GM23338 (cell line): ENCODE measurements at regions not wholly inside any gene's neighbourhood (a gene's known extent, or its start where the extent isn't known, plus 50 kb on each side); places are given as distances from the start of the nearest gene placed in this dataset.

ENCODE experiments used
- ATAC-seq: fragments of 200-7000 bp; cut with Tn5 transposase; 3 replicates; pipeline ENCODE4 v1.9.1; 2020
- DNase-seq: peaks from one replicate; pipeline ENCODE4 v3.0.0-alpha.2; 2015; ENCODE audit warnings: low spot score
- H2AFZ ChIP-seq: fragments of 200-600 bp; sonication (generic); 2 replicates; pipeline ENCODE4 v1.8.0; 2016; ENCODE audit warnings: antibody characterized with exemption, mild to moderate bottlenecking, moderate library complexity
- H3F3A ChIP-seq: fragments of 200-600 bp; sonication (generic); replicated peaks from 2 replicates; pipeline ENCODE4 v1.8.0; 2017; ENCODE audit warnings: antibody characterized with exemption, mixed run types, low read depth
- H3K27ac ChIP-seq: fragments of 200-600 bp; sonication (generic); 2 replicates; pipeline ENCODE4 v1.6.1; 2016; ENCODE audit warnings: low read depth
- H3K27me3 ChIP-seq: fragments of 200-600 bp; sonication (generic); 2 replicates; pipeline ENCODE4 v1.8.0; 2016; ENCODE audit warnings: mild to moderate bottlenecking, mixed run types, moderate library complexity; ENCODE audit not compliant: insufficient read depth
- H3K36me3 ChIP-seq: fragments of 200-600 bp; sonication (generic); 2 replicates; pipeline ENCODE4 v1.8.0; 2016; ENCODE audit warnings: mild to moderate bottlenecking; ENCODE audit not compliant: insufficient read depth
- H3K4me1 ChIP-seq: fragments of 200-600 bp; sonication (generic); 2 replicates; pipeline ENCODE4 v1.8.0; 2016; ENCODE audit warnings: mild to moderate bottlenecking, moderate library complexity; ENCODE audit not compliant: insufficient read depth
- H3K4me2 ChIP-seq: fragments of 200-600 bp; sonication (generic); 2 replicates; pipeline ENCODE4 v1.7.1; 2017; ENCODE audit warnings: mixed run types
- H3K4me3 ChIP-seq: fragments of 200-600 bp; sonication (generic); 2 replicates; pipeline ENCODE4 v1.6.1; 2016; ENCODE audit warnings: mixed run types
- H3K79me2 ChIP-seq: fragments of 200-600 bp; sonication (generic); replicated peaks from 2 replicates; pipeline ENCODE4 v1.8.0; 2017; ENCODE audit warnings: mild to moderate bottlenecking; ENCODE audit not compliant: insufficient read depth
- H3K9me2 ChIP-seq: fragments of 200-600 bp; sonication (generic); 2 replicates; pipeline ENCODE4 v1.8.0; 2017; ENCODE audit not compliant: insufficient read depth
- H4K20me1 ChIP-seq: fragments of 200-600 bp; sonication (generic); replicated peaks from 2 replicates; pipeline ENCODE4 v1.8.0; 2017; ENCODE audit warnings: mild to moderate bottlenecking; ENCODE audit not compliant: insufficient read depth
- H3K27ac Mint-ChIP-seq: 2 replicates; pipeline ENCODE4 v1.8.0; 2020; ENCODE audit warnings: inconsistent platforms, mild to moderate bottlenecking, moderate library complexity, mixed read lengths
- H3K27me3 Mint-ChIP-seq: 3 replicates; pipeline ENCODE4 v1.8.0; 2022; ENCODE audit warnings: low read depth, mild to moderate bottlenecking, moderate library complexity, mixed read lengths, inconsistent platforms; ENCODE audit not compliant: insufficient read depth, poor library complexity
- H3K36me3 Mint-ChIP-seq: 3 replicates; pipeline ENCODE4 v1.8.0; 2021; ENCODE audit warnings: low read depth, mild to moderate bottlenecking, inconsistent platforms, moderate library complexity, mixed read lengths
- H3K4me1 Mint-ChIP-seq: 3 replicates; pipeline ENCODE4 v1.8.0; 2020; ENCODE audit warnings: mild to moderate bottlenecking, inconsistent platforms, mixed read lengths
- H3K4me3 Mint-ChIP-seq: 3 replicates; pipeline ENCODE4 v1.8.0; 2021; ENCODE audit warnings: moderate library complexity, mild to moderate bottlenecking, inconsistent platforms, mixed read lengths
- H3K9me3 Mint-ChIP-seq: 3 replicates; pipeline ENCODE4 v1.8.0; 2020; ENCODE audit warnings: moderate library complexity, mild to moderate bottlenecking, inconsistent platforms, mixed read lengths
- CTCF ChIP-seq, 2 experiments: fragments of 200-600 bp in 1 of 2; sonication (generic) in 1 of 2; conservative IDR thresholded peaks; 2 replicates each; pipeline versions ENCODE4 v1.5.1 to v1.6.1; 2016 to 2017; ENCODE audit warnings: antibody characterized with exemption in 2 of 2, low read depth in 2 of 2, mild to moderate bottlenecking in 2 of 2, moderate library complexity in 1 of 2
- EZH2 ChIP-seq: fragments of 200-600 bp; sonication (generic); IDR thresholded peaks from one replicate; pipeline ENCODE4 v1.8.0; 2017; ENCODE audit warnings: antibody characterized with exemption, mild to moderate bottlenecking, low read depth; ENCODE audit not compliant: unreplicated experiment
- EZH2phosphoT487 ChIP-seq: fragments of 200-600 bp; sonication (generic); IDR thresholded peaks from one replicate; pipeline ENCODE4 v1.8.1; 2018; ENCODE audit warnings: antibody characterized with exemption; ENCODE audit not compliant: unreplicated experiment
- NANOG ChIP-seq: IDR thresholded peaks from 2 replicates; pipeline ENCODE4 v1.6.1; 2016; ENCODE audit warnings: antibody characterized with exemption, borderline replicate concordance
- POLR2AphosphoS5 ChIP-seq: IDR thresholded peaks from 2 replicates; pipeline ENCODE4 v1.6.1; 2016; ENCODE audit warnings: antibody characterized with exemption, low read depth
- STAT1 ChIP-seq: IDR thresholded peaks from one replicate; pipeline ENCODE4 v1.6.1; 2016; ENCODE audit warnings: antibody characterized with exemption; ENCODE audit not compliant: unreplicated experiment
- ZNF114 ChIP-seq: fragments of 250-450 bp; sonication (Bioruptor Pico); IDR thresholded peaks from 2 replicates; pipeline ENCODE4 v1.5.0; 2020; ENCODE audit warnings: mild to moderate bottlenecking, moderate library complexity
- ZNF331 ChIP-seq: fragments of 250-450 bp; sonication (Bioruptor Pico); IDR thresholded peaks from 2 replicates; pipeline ENCODE4 v1.5.0; 2020; ENCODE audit warnings: low read depth, mild to moderate bottlenecking, moderate library complexity
- ZNF462 ChIP-seq: fragments of 250-450 bp; sonication (Bioruptor Pico); IDR thresholded peaks from 2 replicates; pipeline ENCODE4 v1.5.0; 2020; ENCODE audit warnings: mild to moderate bottlenecking, moderate library complexity
- TF ChIP-seq, protein P1 (sequence below): IDR thresholded peaks from 2 replicates; pipeline ENCODE4 v1.6.1; 2016; ENCODE audit warnings: antibody characterized with exemption

- DNase-seq (no peak), ATAC-seq (no peak)
- no peak overlapping the region for H3K27ac Mint-ChIP-seq
- Histone ChIP-seq H3K36me3 (no peaks in the 10 kb centered on the region), H4K20me1 (no peaks in the 10 kb centered on the region), H3K79me2 (no peaks in the 10 kb centered on the region), H3K4me2 (no peak overlapping the region), H3F3A (no peaks in the 10 kb centered on the region), H3K4me1 (peaks cover 3% of the 10 kb centered on the region; the same call in 1 of the 2 replicates), H3K27ac (no peak overlapping the region), H3K27me3 (no peaks in the 10 kb centered on the region), H2AFZ (no peak overlapping the region), H3K9me2 (peaks cover 2% of the 10 kb centered on the region; the same call in 1 of the 2 replicates), H3K4me3 (no peak overlapping the region)
- H3K9me3 Mint-ChIP-seq: peaks cover 5% of the 10 kb centered on the region; the same call in 2 of the 3 replicates
- peaks cover 4% of the 10 kb centered on the region; the same call in 1 of the 3 replicates for H3K36me3 Mint-ChIP-seq
- H3K27me3 Mint-ChIP-seq: peaks cover 3% of the 10 kb centered on the region
- TF ChIP-seq ZNF462 (CRISPR knock-in tag) (no peak), ZNF114 (CRISPR knock-in tag) (no peak), EZH2 (no peak), ZNF331 (no peak), STAT1 (no peak), CTCF (conservative IDR thresholded peaks at IDR 0.05; ENCODE audit: low read depth in 2 of 2) (no peak), NANOG (no peak), POLR2AphosphoS5 (no peak), EZH2phosphoT487 (no peak)
- TF ChIP-seq, protein P1, sequence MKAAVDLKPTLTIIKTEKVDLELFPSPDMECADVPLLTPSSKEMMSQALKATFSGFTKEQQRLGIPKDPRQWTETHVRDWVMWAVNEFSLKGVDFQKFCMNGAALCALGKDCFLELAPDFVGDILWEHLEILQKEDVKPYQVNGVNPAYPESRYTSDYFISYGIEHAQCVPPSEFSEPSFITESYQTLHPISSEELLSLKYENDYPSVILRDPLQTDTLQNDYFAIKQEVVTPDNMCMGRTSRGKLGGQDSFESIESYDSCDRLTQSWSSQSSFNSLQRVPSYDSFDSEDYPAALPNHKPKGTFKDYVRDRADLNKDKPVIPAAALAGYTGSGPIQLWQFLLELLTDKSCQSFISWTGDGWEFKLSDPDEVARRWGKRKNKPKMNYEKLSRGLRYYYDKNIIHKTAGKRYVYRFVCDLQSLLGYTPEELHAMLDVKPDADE: no peak
- peaks cover 16% of the 10 kb centered on the region; the same call in 2 of the 3 replicates for H3K4me1 Mint-ChIP-seq
- H3K4me3 Mint-ChIP-seq: no peak overlapping the region
Observed at GRCh38 chr13:34628209-34628682, 313.8 kb upstream of the NBEA start.
